Vagina (tissue), 2 donors: ENCODE measurements at regions not wholly inside any gene's neighbourhood (a gene's known extent, or its start where the extent isn't known, plus 50 kb on each side); places are given as distances from the start of the nearest gene placed in this dataset.

Experiments used
- POLR2A ChIP-seq, 2 donors: fragments of 450-650 bp; IDR thresholded peaks; one replicate each; pipeline ENCODE4 v1.6.1; 2017; ENCODE audit warnings: antibody characterized with exemption in 2 of 2, mild to moderate bottlenecking in 2 of 2, moderate library complexity in 2 of 2
- POLR2AphosphoS5 ChIP-seq, 2 donors: sonication (generic); formaldehyde crosslinking; IDR thresholded peaks; one replicate each; pipeline ENCODE4 v1.9.0; 2017; ENCODE audit warnings: antibody characterized with exemption in 2 of 2, mild to moderate bottlenecking in 2 of 2, low read depth in 1 of 2; ENCODE audit not compliant: insufficient read depth in 1 of 2
- TF ChIP-seq, protein P1 (sequence below), 3 experiments: fragments of 450-650 bp in 2 of 3; fragments of 200-600 bp in 1 of 3; sonication (generic) in 1 of 3; IDR thresholded peaks; one replicate each; pipeline ENCODE4 v1.5.1; 2017 to 2019; ENCODE audit warnings: antibody characterized with exemption in 3 of 3, mild to moderate bottlenecking in 2 of 3, moderate library complexity in 2 of 3

DNA sequence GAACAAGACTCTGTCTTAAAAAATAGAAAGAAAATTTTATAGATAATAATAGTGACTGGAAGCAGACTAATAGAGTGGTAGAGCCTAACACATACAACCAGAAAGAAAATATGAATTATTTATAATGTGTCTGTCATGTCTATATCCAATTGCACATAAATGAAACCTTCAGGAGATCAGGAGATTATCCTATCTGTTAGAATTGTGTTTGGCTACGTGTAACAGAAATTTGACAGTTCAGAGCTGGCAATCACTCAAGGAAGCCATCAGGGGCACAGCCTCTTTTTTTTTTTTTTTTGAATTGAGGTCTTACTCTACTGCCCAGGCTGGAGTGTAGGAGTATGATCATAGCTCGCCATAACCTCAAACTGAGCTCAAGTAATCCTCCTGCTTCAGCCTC lies 157.2 kb downstream of the TGFB2 start:
- TF ChIP-seq, protein P1, sequence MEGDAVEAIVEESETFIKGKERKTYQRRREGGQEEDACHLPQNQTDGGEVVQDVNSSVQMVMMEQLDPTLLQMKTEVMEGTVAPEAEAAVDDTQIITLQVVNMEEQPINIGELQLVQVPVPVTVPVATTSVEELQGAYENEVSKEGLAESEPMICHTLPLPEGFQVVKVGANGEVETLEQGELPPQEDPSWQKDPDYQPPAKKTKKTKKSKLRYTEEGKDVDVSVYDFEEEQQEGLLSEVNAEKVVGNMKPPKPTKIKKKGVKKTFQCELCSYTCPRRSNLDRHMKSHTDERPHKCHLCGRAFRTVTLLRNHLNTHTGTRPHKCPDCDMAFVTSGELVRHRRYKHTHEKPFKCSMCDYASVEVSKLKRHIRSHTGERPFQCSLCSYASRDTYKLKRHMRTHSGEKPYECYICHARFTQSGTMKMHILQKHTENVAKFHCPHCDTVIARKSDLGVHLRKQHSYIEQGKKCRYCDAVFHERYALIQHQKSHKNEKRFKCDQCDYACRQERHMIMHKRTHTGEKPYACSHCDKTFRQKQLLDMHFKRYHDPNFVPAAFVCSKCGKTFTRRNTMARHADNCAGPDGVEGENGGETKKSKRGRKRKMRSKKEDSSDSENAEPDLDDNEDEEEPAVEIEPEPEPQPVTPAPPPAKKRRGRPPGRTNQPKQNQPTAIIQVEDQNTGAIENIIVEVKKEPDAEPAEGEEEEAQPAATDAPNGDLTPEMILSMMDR (IDR thresholded peaks at IDR 0.05) = no peak
- TF ChIP-seq POLR2AphosphoS5 (IDR thresholded peaks at IDR 0.05; ENCODE audit: insufficient read depth in 1 of 2, low read depth in 1 of 2) (no peak), POLR2A (IDR thresholded peaks at IDR 0.05) (no peak)
